ENCODE measurements at regions not wholly inside any gene's neighbourhood (a gene's known extent, or its start where the extent isn't known, plus 50 kb on each side); places are given as distances from the start of the nearest gene placed in this dataset.

DNA sequence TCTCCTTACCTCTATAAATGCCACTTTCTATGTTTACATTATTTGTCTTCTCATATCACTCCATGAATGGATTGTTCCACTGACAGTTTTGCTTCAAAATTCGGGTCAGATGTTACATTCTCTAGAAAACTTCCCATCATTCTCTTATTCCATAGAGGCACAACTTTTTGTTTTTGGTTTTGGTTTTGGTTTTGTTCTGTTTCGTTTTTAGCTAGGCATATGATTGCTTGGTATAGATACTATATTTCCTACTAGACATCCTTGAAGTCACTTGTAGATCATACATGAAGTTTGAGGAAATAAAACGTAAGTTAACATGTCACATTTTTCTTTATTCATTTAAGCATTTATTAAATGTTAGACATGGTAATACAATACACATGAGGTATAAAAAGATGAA is 961.0 kb downstream of the PCDH18 start:
- no peak for DNase-seq (ENCODE audit: low read depth, low spot score)

DNA sequence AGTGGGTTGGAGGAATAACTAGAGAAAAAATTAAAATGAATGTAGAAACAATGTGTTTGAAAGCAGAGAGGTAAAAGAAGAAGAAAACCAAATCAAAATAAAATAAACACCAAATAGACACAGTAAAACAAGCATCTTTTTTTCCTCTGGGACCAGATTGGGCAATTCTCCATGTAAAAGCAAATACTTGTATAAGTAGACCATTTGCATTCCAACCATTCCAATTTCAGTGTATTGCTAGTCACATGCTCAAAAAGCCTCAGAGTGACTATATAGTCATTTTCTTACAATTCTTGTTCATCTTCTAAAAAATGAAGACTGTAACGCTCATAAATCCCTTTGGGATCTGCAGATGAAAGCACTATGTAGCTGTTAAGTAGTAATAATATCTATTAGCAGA is 969.5 kb downstream of the PCDH18 start:
- no peak for DNase-seq (ENCODE audit: low read depth, low spot score)

DNA sequence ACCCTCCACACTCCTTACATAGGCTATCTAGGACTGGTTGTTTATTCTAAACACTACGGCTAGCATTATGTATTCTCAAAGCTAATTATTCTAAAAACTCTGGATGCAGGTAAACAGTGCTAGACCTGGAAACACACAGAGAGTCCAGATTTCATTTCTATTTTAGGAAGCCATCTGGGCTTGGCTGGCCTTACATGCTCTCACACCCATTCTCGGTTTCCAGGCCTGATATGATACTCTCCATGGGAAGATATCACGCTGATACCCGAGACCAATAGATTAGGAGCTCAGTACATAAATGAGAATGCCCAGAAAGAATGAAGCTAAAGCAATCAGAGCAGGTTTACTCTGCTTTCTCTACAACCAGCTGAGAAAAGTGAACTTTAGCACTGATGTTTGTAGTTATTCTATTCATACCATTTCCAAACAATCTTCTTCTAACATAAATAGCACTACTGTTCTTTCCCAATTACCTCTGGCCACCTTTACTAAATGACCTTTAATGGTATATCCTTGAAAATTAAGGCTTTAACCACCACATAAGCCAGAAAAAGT is 973.3 kb downstream of the PCDH18 start:
- DNase-seq (ENCODE audit: low read depth, low spot score), result no peak

DNA sequence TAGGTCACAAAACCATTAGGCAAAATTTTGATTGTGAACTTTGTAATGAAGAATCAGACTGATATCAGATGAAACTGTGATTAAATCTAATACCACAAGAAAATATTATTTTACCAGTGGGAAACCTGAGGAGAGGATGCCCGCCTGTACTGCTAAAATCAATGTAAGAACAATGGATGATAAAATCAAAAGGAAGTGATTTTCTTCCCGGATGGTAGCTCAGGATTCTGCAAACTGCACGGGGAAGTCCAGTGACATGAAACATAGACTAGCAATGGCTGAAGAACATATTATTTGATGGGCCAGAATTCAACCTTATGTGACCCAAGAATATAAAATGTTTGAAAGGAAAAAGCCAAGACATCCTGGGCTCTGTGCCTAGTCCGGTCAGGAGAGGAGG is 974.9 kb downstream of the PCDH18 start:
- no peak for DNase-seq (ENCODE audit: low read depth, low spot score)

DNA sequence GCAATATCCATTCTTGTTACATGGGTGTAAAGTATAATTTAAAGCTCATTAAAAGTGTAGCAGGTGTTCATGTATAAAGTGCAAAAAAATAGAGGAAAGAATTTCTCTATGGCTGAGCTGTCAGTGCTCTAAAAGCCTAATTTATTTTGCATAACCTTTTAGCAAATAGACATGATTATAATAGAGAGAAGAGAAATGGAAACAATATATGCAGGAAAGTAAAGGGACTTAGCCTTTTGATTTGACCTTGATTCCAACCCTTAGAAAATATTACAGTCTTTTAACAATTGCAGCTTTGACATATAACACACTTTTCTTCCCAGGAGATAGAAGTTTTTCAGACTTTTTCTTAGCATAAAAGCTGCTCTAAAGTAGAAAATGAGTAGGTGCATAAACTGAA is 978.3 kb downstream of the PCDH18 start:
- no peak for DNase-seq (ENCODE audit: low read depth, low spot score)

- no peak for DNase-seq (ENCODE audit: low read depth, low spot score)
Measured at GRCh38 chr4:136551753-136552152, 980.5 kb downstream of the PCDH18 start.

- DNase-seq (ENCODE audit: low read depth, low spot score), result no peak
Measured at GRCh38 chr4:136540747-136541146, 991.5 kb downstream of the PCDH18 start.

GRCh38 chr4:136528131-136528530 is 1004.2 kb downstream of the PCDH18 start:
- no peak for DNase-seq (ENCODE audit: low read depth, low spot score)

- DNase-seq (ENCODE audit: low read depth, low spot score), result no peak
Measured at GRCh38 chr4:136526517-136526916, 1005.8 kb downstream of the PCDH18 start.

GRCh38 chr4:136524039-136524438 is 1008.3 kb downstream of the PCDH18 start:
- no peak for DNase-seq (ENCODE audit: low read depth, low spot score)

GRCh38 chr4:136516371-136516770 is 1015.9 kb downstream of the PCDH18 start:
- DNase-seq (ENCODE audit: low read depth, low spot score), result no peak

DNA sequence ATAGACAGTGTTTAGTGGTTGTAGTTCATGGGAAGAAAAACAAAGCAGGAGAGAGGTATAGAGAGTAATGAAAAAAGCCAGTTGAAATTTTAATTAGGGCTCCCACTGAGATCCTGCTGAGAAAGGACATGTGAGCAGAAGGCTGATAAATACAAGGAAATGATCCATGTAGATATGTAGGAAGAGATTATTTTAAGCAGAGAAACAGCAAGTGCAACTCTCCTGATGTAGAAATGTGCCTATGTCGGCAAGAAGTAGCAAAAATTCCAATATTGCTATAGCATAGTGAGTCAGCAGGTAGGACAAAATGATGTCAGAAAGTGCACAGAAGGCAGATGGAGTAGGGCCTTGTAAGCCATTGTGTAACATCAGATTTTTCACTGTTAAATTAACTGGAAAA is 1027.3 kb downstream of the PCDH18 start:
- no peak for DNase-seq (ENCODE audit: low read depth, low spot score)

GRCh38 chr4:136495851-136496250 is 1036.4 kb downstream of the PCDH18 start:
- no peak for DNase-seq (ENCODE audit: low read depth, low spot score)

- DNase-seq (ENCODE audit: low read depth, low spot score), result no peak
Measured at GRCh38 chr4:136495076-136495475, 1037.2 kb downstream of the PCDH18 start.

DNA sequence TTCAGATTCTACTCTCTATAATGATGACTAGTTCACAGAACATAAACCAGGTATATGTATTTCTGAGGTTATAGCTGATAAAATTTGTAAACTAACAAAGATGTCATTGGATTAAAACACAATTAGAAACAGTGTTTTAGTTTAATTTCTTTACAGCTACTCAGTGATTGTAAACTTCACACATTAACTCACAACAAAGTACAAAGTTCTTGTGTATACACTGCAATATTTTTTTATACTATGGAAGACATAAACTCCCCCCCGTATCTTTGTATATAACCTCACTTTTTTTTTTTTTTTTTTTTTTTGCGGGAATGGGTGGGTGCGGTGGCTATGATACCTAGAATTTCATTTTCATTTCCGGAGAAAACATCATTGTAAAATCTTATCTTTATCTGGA is 1043.2 kb downstream of the PCDH18 start:
- DNase-seq (ENCODE audit: low read depth, low spot score), result no peak

DNA sequence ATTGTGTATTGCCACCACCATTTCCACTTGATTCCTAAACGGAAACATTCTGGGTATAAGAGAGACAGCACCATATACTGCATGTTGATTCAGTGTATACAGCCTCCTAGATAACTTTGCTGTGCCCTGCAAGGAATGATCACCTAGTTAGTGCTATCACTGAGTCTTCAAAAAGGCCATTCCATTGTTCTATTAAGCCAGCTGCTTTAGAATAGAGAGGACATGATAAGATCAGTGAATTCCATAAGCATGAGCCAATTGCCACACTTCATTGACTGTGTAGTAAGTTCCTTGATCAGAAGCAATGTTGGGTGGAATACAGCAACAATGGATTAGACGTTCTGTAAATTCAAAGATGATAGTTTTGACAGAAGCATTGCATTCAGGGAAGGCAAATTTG is 1047.3 kb downstream of the PCDH18 start:
- no peak for DNase-seq (ENCODE audit: low read depth, low spot score)

DNA sequence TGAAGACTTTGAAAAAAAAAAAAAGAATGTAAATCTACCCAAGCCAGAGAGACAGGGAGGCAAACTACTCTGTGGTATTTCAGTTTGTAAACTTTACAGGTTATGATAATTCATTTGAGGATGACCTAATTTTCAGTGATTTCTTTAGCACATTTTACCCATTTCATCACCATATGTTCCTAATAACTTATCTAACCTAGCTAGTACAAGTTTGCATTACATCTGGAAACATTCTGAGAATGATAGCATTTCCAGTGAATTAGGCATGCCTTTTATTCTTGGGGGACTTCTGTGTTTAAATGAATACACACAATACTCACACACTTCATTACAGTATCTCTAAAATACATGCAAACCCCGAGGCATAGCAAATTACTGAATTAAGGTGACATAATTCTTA is 1055.5 kb downstream of the PCDH18 start:
- no peak for DNase-seq (ENCODE audit: low read depth, low spot score)

- DNase-seq (ENCODE audit: low read depth, low spot score), result no peak
Measured at GRCh38 chr4:136471051-136471450, 1061.2 kb downstream of the PCDH18 start.

DNA sequence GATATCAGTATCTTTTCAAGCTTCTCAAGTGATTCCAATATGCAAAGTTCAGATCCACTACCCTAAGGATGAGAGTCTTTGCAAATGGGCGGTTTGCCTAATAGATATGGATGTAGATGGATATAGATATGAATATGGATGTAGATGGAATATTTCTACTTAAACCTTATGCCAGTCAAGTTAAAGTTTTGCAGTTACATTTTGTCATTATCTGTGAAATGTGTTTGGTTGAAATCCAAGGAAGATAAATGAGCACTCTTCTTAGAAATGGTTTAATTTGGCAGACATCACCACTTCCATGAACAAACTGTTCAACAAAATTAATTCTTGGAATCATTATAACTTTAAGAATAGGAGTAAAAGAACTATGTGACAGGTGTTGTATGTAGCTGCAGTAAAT is 1066.6 kb downstream of the PCDH18 start:
- DNase-seq (ENCODE audit: low read depth, low spot score), result no peak

- no peak for DNase-seq (ENCODE audit: low read depth, low spot score)
Measured at GRCh38 chr4:136463941-136464340, 1068.4 kb downstream of the PCDH18 start.

- DNase-seq (ENCODE audit: low read depth, low spot score), result no peak
Measured at GRCh38 chr4:136461533-136461932, 1070.8 kb downstream of the PCDH18 start.

- DNase-seq (ENCODE audit: low read depth, low spot score), result no peak
Measured at GRCh38 chr4:136458326-136458725, 1074.0 kb downstream of the PCDH18 start.

GRCh38 chr4:136457577-136457976 is 1074.7 kb downstream of the PCDH18 start:
- DNase-seq (ENCODE audit: low read depth, low spot score), result no peak

- DNase-seq (ENCODE audit: low read depth, low spot score), result no peak
Measured at GRCh38 chr4:136457004-136457403, 1075.3 kb downstream of the PCDH18 start.
